B cell (primary cell): ENCODE measurements at regions not wholly inside any gene's neighbourhood (a gene's known extent, or its start where the extent isn't known, plus 50 kb on each side); places are given as distances from the start of the nearest gene placed in this dataset.

Source experiments
- ATAC-seq: fragments of 200-7000 bp; cut with Tn5 transposase; one replicate; pipeline ENCODE4 v1.10.0; 2021; ENCODE audit warnings: low read depth, mild to moderate bottlenecking, moderate number of reproducible peaks, moderate library complexity
- CTCF ChIA-PET: fragments of 350-600 bp; sonication (Branson Sonifier 250); formaldehyde crosslinking; loops from one replicate; lab custom pipeline; 2021; ENCODE audit warnings: antibody characterized with exemption, inconsistent platforms; lab: Charles Lee
- POLR2A ChIA-PET: fragments of 350-600 bp; sonication (Branson Sonifier 250); formaldehyde crosslinking; loops from one replicate; lab custom pipeline; 2021; ENCODE audit warnings: antibody characterized with exemption; lab: Charles Lee
- DNase-seq: peaks from one replicate; pipeline ENCODE4 v3.0.0; 2013
- H2AFZ ChIP-seq: 2 replicates; pipeline ENCODE4 v1.6.1; 2012; ENCODE audit warnings: mild to moderate bottlenecking, low read depth, low read length; ENCODE audit not compliant: insufficient read depth, poor library complexity, severe bottlenecking
- H3K27ac ChIP-seq, 2 donors: 1 replicate in 1 of 2; 2 replicates in 1 of 2; pipeline ENCODE4 v1.5.1; 2012 to 2013; ENCODE audit warnings: low read length in 2 of 2, mild to moderate bottlenecking in 2 of 2, moderate library complexity in 1 of 2
- H3K27me3 ChIP-seq, 4 experiments: fragments of 200-600 bp in 1 of 4; sonication (generic) in 1 of 4; replicated peaks in 1 of 4; 1 replicate in 2 of 4; 2 replicates in 2 of 4; pipeline versions ENCODE4 v1.6.1 to v1.7.0; 2013 to 2016; ENCODE audit warnings: low read length in 3 of 4, mild to moderate bottlenecking in 2 of 4, mixed read lengths in 1 of 4, moderate library complexity in 1 of 4; ENCODE audit not compliant: insufficient read depth in 4 of 4, control insufficient read depth in 3 of 4; ENCODE audit errors: control extremely low read depth in 1 of 4
- H3K36me3 ChIP-seq, 2 experiments: replicated peaks in 1 of 2; 1 replicate in 1 of 2; 2 replicates in 1 of 2; pipeline versions ENCODE4 v1.6.1 to v1.7.1; 2013; ENCODE audit warnings: low read length in 1 of 2; ENCODE audit not compliant: insufficient read depth in 2 of 2, control insufficient read depth in 1 of 2; ENCODE audit errors: control extremely low read depth in 1 of 2, extremely low read depth in 1 of 2
- H3K4me1 ChIP-seq, 2 donors: fragments of 200-600 bp in 1 of 2; sonication (generic) in 1 of 2; 1 replicate in 1 of 2; 2 replicates in 1 of 2; pipeline versions ENCODE4 v1.5.1 to v1.6.1; 2013 to 2017; ENCODE audit warnings: low read length in 2 of 2; ENCODE audit not compliant: control insufficient read depth in 2 of 2, insufficient read depth in 2 of 2
- H3K4me2 ChIP-seq: replicated peaks from 2 replicates; pipeline ENCODE3; 2012; ENCODE audit warnings: mild to moderate bottlenecking, low read depth, low read length; ENCODE audit not compliant: poor library complexity, severe bottlenecking
- H3K4me3 ChIP-seq, 5 experiments: fragments of 200-600 bp in 1 of 5; sonication (generic) in 1 of 5; 1 replicate in 3 of 5; 2 replicates in 2 of 5; pipeline versions ENCODE4 v1.5.1 to v1.7.0; 2011 to 2016; ENCODE audit warnings: low read length in 4 of 5, mild to moderate bottlenecking in 4 of 5, low read depth in 2 of 5, control low read depth in 1 of 5, moderate library complexity in 1 of 5; ENCODE audit not compliant: insufficient read depth in 1 of 5; ENCODE audit errors: control extremely low read depth in 1 of 5, extremely low read depth in 1 of 5
- H3K79me2 ChIP-seq: fragments of 200-600 bp; sonication (generic); one replicate; pipeline ENCODE4 v1.6.0; 2016; ENCODE audit warnings: low read length; ENCODE audit not compliant: control insufficient read depth, insufficient read depth
- H3K9ac ChIP-seq: fragments of 200-600 bp; sonication (generic); 2 replicates; pipeline ENCODE4 v1.6.1; 2017; ENCODE audit warnings: mild to moderate bottlenecking, low read length, moderate library complexity
- H3K9me3 ChIP-seq, 3 donors: one replicate each; pipeline versions ENCODE4 v1.6.1 to v1.7.1; 2013; ENCODE audit warnings: low read length in 2 of 3; ENCODE audit not compliant: control insufficient read depth in 2 of 3, insufficient read depth in 1 of 3; ENCODE audit errors: control extremely low read depth in 1 of 3
- H4K20me1 ChIP-seq: 2 replicates; pipeline ENCODE4 v1.6.0; 2012; ENCODE audit warnings: mild to moderate bottlenecking, low read length; ENCODE audit not compliant: insufficient read depth, control insufficient read depth, poor library complexity, severe bottlenecking
- H3K27ac Mint-ChIP-seq: one replicate; pipeline ENCODE4 v1.8.0; 2021; ENCODE audit warnings: mixed read lengths
- H3K27me3 Mint-ChIP-seq: one replicate; pipeline ENCODE4 v1.8.0; 2021; ENCODE audit warnings: mixed read lengths
- H3K4me1 Mint-ChIP-seq: one replicate; pipeline ENCODE4 v1.8.0; 2021; ENCODE audit warnings: mixed read lengths
- H3K4me3 Mint-ChIP-seq: one replicate; pipeline ENCODE4 v1.8.0; 2021; ENCODE audit warnings: mixed read lengths
- H3K9me3 Mint-ChIP-seq: one replicate; pipeline ENCODE4 v1.8.0; 2022; ENCODE audit warnings: mixed read lengths; ENCODE audit not compliant: insufficient read depth
- EZH2 ChIP-seq: IDR thresholded peaks from 2 replicates; pipeline ENCODE4 v1.6.1; 2012; ENCODE audit warnings: borderline replicate concordance, low read depth, mild to moderate bottlenecking, moderate library complexity, low read length; ENCODE audit not compliant: insufficient read depth, poor library complexity, severe bottlenecking
- WGBS: methylation state at CpG from one replicate; pipeline ENCODE4 v1.1.5; 2013; ENCODE audit warnings: missing lambda C conversion rate; ENCODE audit not compliant: insufficient coverage; 5-methylcytosine and 5-hydroxymethylcytosine counted together
- intact Hi-C: fragments of 100-400 bp; cut with micrococcal nuclease; formaldehyde crosslinking; loops from one replicate; pipeline ENCODE4 v1.10.0; 2022
- TF ChIP-seq, protein P1 (sequence below): fragments of 200-600 bp; IDR thresholded peaks from one replicate; pipeline ENCODE4 v1.8.0; 2022; ENCODE audit warnings: antibody characterized with exemption, mild to moderate bottlenecking

- H3K9me3 Mint-ChIP-seq = peaks cover 7% of the 10 kb centered on the region
- ChIA-PET CTCF (no interaction called here), POLR2A (no interaction called here)
- no peak for TF ChIP-seq EZH2
- TF ChIP-seq, protein P1, sequence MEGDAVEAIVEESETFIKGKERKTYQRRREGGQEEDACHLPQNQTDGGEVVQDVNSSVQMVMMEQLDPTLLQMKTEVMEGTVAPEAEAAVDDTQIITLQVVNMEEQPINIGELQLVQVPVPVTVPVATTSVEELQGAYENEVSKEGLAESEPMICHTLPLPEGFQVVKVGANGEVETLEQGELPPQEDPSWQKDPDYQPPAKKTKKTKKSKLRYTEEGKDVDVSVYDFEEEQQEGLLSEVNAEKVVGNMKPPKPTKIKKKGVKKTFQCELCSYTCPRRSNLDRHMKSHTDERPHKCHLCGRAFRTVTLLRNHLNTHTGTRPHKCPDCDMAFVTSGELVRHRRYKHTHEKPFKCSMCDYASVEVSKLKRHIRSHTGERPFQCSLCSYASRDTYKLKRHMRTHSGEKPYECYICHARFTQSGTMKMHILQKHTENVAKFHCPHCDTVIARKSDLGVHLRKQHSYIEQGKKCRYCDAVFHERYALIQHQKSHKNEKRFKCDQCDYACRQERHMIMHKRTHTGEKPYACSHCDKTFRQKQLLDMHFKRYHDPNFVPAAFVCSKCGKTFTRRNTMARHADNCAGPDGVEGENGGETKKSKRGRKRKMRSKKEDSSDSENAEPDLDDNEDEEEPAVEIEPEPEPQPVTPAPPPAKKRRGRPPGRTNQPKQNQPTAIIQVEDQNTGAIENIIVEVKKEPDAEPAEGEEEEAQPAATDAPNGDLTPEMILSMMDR = no peak
- H3K4me1 Mint-ChIP-seq = no peaks in the 10 kb centered on the region
- Histone ChIP-seq H3K9me3 (peaks cover 0 to 4% (median 2%) of the 10 kb centered on the region in 3 donors), H3K9ac (no peak overlapping the region), H3K36me3 (no peaks in the 10 kb centered on the region), H4K20me1 (no peaks in the 10 kb centered on the region), H3K4me3 (no peak overlapping the region), H3K4me1 (no peaks in the 10 kb centered on the region), H3K27ac (no peak overlapping the region), H2AFZ (no peak overlapping the region), H3K79me2 (no peaks in the 10 kb centered on the region), H3K4me2 (no peak overlapping the region), H3K27me3 (no peaks in the 10 kb centered on the region)
- no peak overlapping the region for H3K27ac Mint-ChIP-seq
- WGBS = 85% methylated on average over 2 of the region's 5 CpGs
- H3K4me3 Mint-ChIP-seq = no peak overlapping the region
- peaks cover 16% of the 10 kb centered on the region for H3K27me3 Mint-ChIP-seq
- DNase-seq (no peak), ATAC-seq (no peak)
- intact Hi-C loops = no loop called here
These were observed 88.5 kb upstream of the SLC38A4 start for GRCh38 chr12:46914336-46914735.

DNA sequence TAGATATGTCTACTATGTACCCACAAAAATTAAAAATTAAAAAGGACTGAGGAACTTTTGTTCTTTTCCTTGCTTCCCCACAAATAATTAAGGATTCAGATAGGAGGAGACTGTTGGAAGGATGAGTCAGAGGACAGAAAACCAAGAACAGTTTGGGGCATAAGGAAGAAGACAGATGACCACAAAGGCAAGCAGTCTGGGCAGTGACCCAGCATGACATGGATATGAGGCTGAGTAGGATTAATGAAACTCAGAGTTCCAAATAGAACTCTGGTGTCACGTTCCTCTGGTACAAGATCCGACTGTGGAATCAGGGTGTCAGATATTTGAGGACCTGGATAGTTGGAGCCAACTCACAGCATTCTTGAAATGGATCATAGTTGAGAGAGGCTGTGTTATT is 89.3 kb upstream of the SLC38A4 start:
- CTCF ChIA-PET = no interaction called here
- Histone ChIP-seq H3K9me3 (peaks cover 0 to 4% (median 2%) of the 10 kb centered on the region in 3 donors), H3K27ac (no peak overlapping the region), H3K79me2 (no peaks in the 10 kb centered on the region), H3K4me1 (no peaks in the 10 kb centered on the region), H3K27me3 (no peaks in the 10 kb centered on the region), H2AFZ (no peak overlapping the region), H3K4me3 (no peak overlapping the region), H3K4me2 (no peak overlapping the region), H3K9ac (no peak overlapping the region), H4K20me1 (no peaks in the 10 kb centered on the region), H3K36me3 (no peaks in the 10 kb centered on the region)
- peaks cover 7% of the 10 kb centered on the region for H3K9me3 Mint-ChIP-seq
- H3K27ac Mint-ChIP-seq = no peak overlapping the region
- ATAC-seq (no peak), DNase-seq (no peak)
- 95% methylated on average over 2 of the region's 2 CpGs for WGBS
- TF ChIP-seq, protein P1 = no peak
- no peak for TF ChIP-seq EZH2
- H3K4me3 Mint-ChIP-seq = no peak overlapping the region
- H3K27me3 Mint-ChIP-seq = peaks cover 12% of the 10 kb centered on the region
- intact Hi-C loops = no loop called here
- POLR2A ChIA-PET = no interaction called here
- no peaks in the 10 kb centered on the region for H3K4me1 Mint-ChIP-seq
